Lower leg skin (tissue), 4 donors: ENCODE measurements at regions not wholly inside any gene's neighbourhood (a gene's known extent, or its start where the extent isn't known, plus 50 kb on each side); places are given as distances from the start of the nearest gene placed in this dataset.
A peak's percentile ranks its signal among the peaks of the same experiment; 100 is the strongest.

Source experiments
- DNase-seq, 2 donors: peaks; one replicate each; pipeline ENCODE4 v3.0.0-alpha.2; 2019; ENCODE audit warnings: low spot score in 2 of 2
- H3K4me3 ChIP-seq: fragments of 200-600 bp; sonication (generic); 2 replicates; pipeline ENCODE4 v1.5.1; 2017; ENCODE audit warnings: mild to moderate bottlenecking, low read depth; ENCODE audit not compliant: poor library complexity, severe bottlenecking
- CTCF ChIP-seq, 3 donors: fragments of 450-650 bp; IDR thresholded peaks; one replicate each; pipeline ENCODE4 v1.5.1; 2016; ENCODE audit warnings: antibody characterized with exemption in 3 of 3, mild to moderate bottlenecking in 3 of 3, moderate library complexity in 2 of 3
- POLR2A ChIP-seq, 2 donors: fragments of 450-650 bp; IDR thresholded peaks; one replicate each; pipeline ENCODE4 v1.6.1; 2016 to 2017; ENCODE audit warnings: antibody characterized with exemption in 2 of 2, mild to moderate bottlenecking in 1 of 2, moderate library complexity in 1 of 2
- WGBS, 2 donors: methylation state at CpG; one replicate each; pipeline ENCODE4 v1.1.5; 2018; 5-methylcytosine and 5-hydroxymethylcytosine counted together
- intact Hi-C: fragments of 100-400 bp; cut with DNase I; formaldehyde crosslinking; loops from one replicate; pipeline ENCODE4 v1.15.0; 2023; ENCODE audit warnings: low total_unique reads

DNA sequence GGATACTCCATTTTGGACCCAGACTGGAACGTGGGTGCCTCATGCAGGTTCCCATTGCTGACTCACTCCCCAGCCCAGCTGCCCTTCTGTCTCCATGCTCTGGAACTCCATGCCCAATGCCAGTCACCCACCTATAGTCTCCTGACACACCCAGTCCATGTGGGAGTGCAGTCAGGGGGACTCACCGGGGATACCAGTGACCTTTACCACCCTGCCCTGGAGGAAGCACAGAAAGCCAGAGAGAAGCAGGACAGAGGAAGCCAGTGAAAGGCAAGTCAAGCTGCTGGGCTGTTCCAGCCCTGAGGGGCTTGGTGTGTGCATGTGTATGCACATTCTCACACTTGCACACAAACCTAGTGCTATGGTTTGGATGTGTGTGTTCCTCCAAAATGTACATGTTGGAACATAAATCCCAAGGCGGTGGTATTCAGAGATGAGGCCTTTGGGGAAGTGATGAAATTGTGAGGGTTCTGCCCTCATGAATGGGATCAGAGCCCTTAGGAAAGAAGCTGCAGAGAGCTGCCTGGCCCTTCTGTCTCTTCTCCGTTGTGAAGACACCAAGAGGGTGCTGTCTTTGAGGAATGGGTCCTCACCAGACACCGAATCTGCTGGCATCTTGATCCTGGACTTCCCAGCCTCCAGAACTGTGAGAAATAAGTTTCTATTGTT, 121.4 kb upstream of the MAFB start:
- no peak for TF ChIP-seq POLR2A (IDR thresholded peaks at IDR 0.05)
- TF ChIP-seq CTCF (IDR thresholded peaks at IDR 0.05): no peak
- WGBS, 2 donors: 60 to 74% methylated on average over 5 of the region's 5 CpGs
- no peak overlapping the region for H3K4me3 ChIP-seq
- DNase-seq: no peak
- intact Hi-C loops: no loop called here

- intact Hi-C loops: no loop called here
- H3K4me3 ChIP-seq: no peak overlapping the region
- no peak for DNase-seq
- TF ChIP-seq POLR2A (IDR thresholded peaks at IDR 0.05) (no peak), CTCF (IDR thresholded peaks at IDR 0.05) (no peak)
- WGBS, 2 donors: 88 to 95% methylated on average over 4 of the region's 4 CpGs
Measured at GRCh38 chr20:40811004-40811403, 122.0 kb upstream of the MAFB start.

DNA sequence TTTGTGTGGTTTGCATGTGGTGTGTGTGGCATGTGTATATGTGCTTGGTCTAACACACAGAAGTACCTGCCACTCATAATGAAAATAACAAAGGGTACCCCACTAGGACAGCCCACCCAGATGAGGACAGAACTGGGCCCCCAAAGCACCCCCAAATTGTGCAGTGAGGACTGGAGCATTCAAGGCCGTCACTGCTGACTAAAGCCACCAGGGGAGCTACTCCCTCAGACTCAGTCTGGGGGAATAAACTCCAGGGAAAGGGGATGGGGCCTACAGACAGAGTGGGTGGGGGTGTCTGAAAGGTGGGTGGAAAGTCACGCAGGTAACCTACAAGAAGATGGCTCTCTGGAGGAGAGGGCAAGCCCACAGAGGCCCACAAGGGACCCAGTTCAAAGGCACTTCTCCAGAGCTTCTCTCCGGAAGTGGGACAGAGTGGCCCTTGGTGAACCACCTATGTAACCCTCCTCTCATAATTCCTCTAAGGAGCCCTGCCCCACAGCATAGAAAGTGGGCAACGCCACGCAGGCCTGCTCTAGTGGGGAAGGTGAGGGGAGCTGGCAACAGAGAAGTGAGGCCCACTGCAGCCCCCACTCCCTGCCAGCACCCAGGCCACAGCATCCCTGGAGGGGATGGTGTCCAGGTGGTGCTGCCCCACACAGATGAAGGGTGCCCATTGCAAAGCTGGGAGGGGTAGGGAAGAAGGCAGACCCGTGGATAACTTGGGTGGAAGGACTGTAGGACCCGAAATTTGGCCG, 122.8 kb upstream of the MAFB start:
- no peak for TF ChIP-seq POLR2A (IDR thresholded peaks at IDR 0.05)
- TF ChIP-seq CTCF (IDR thresholded peaks at IDR 0.05): no peak
- 88 to 96% methylated on average over 8 of the region's 8 CpGs for WGBS, 2 donors
- no peak overlapping the region for H3K4me3 ChIP-seq
- intact Hi-C loops: no loop called here
- no peak for DNase-seq

DNA sequence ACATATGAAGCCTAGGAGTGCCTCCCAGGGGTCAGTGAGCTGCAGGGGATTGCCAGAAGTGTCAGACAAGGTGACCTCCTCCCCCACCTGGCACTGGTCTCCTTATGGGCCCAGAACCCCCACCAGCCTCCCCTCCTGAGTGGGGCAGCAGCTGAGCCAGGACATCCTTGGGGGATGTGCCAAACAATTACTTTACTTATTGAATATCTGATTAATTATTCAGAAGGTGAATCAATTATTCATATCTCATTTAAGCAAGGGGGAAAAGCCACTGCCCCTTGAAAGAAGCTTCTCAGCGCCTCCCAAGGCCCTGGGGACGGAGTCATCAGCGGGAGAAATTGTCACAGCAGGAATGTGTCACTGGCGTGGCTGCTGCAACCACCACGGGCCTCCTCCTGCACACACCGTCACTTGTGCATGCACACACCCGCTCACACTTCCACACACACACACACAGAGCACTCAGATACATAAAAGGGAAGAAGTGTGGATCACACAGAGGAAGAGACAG, 123.4 kb upstream of the MAFB start:
- 71 to 78% methylated on average over 7 of the region's 7 CpGs for WGBS, 2 donors
- TF ChIP-seq POLR2A (IDR thresholded peaks at IDR 0.05) (no peak), CTCF (IDR thresholded peaks at IDR 0.05) (no peak)
- DNase-seq: peak in 1 of 2 donors; percentile 68

DNA sequence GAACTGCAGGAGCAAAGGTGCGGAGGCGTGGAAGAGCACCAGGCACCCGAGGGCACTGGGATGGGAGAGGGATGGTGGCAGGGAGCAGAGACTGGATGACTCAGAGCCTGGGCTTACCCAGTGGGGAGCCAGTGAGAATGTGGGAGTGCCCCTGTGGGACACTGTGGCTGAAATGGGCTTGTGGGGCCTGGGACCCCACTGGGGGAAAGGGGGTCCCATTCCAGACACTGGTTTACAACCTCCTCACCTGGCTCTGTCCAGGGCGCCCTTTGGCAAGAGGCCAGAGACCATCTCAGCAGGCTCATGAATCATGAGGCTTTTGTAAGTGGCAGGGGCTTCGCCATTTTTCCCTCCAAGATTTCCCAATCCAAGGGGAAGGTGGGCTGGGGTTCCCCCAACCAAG, 124.0 kb upstream of the MAFB start:
- TF ChIP-seq POLR2A (IDR thresholded peaks at IDR 0.05) (no peak), CTCF (IDR thresholded peaks at IDR 0.05) (no peak)
- H3K4me3 ChIP-seq: no peak overlapping the region
- peak in 1 of 2 donors; percentile 72 for DNase-seq
- WGBS, 2 donors: 58 to 73% methylated on average over 5 of the region's 5 CpGs
- intact Hi-C loops: no loop called here

More for the DNA sequence above, 123.4 kb upstream of the MAFB start:
- intact Hi-C loops: no loop called here
- H3K4me3 ChIP-seq: no peak overlapping the region
